SU-DHL-6 (cell line): ENCODE measurements at regions not wholly inside any gene's neighbourhood (a gene's known extent, or its start where the extent isn't known, plus 50 kb on each side); places are given as distances from the start of the nearest gene placed in this dataset.

Experiments used
- H2AFZ ChIP-seq: fragments of 200-600 bp; sonication (generic); 2 replicates; pipeline ENCODE4 v1.6.1; 2014; ENCODE audit warnings: low read depth, mild to moderate bottlenecking, moderate library complexity, mixed read lengths, antibody characterized with exemption, low read length; ENCODE audit not compliant: severe bottlenecking
- H3F3A ChIP-seq: fragments of 200-600 bp; shearing (Covaris generic); 2 replicates; pipeline ENCODE4 v1.6.0; 2016; ENCODE audit warnings: antibody characterized with exemption, mild to moderate bottlenecking; ENCODE audit not compliant: insufficient read depth
- H3K27ac ChIP-seq: fragments of 200-600 bp; sonication (generic); 2 replicates; pipeline ENCODE4 v1.5.1; 2016; ENCODE audit warnings: low read depth, mild to moderate bottlenecking, low read length, moderate library complexity, mixed read lengths
- H3K27me3 ChIP-seq: fragments of 200-600 bp; sonication (generic), shearing (Covaris generic); 2 replicates; pipeline ENCODE4 v1.6.0; 2014; ENCODE audit warnings: mild to moderate bottlenecking, low read length
- H3K36me3 ChIP-seq: fragments of 200-600 bp; sonication (generic); 2 replicates; pipeline ENCODE4 v1.6.1; 2014; ENCODE audit warnings: mild to moderate bottlenecking, low read length, mixed read lengths
- H3K4me2 ChIP-seq: fragments of 300-600, 200-600 bp; shearing (Covaris generic), sonication (generic); 2 replicates; pipeline ENCODE4 v1.6.0; 2014; ENCODE audit warnings: low read length, low read depth, mild to moderate bottlenecking; ENCODE audit not compliant: poor library complexity, severe bottlenecking
- H3K4me3 ChIP-seq: fragments of 200-600 bp; sonication (generic); 2 replicates; pipeline ENCODE4 v1.5.1; 2014; ENCODE audit warnings: antibody characterized with exemption, low read length, mild to moderate bottlenecking, mixed read lengths; ENCODE audit not compliant: insufficient read depth, poor library complexity, severe bottlenecking
- H3K79me2 ChIP-seq: fragments of 200-600 bp; sonication (generic); 2 replicates; pipeline ENCODE4 v1.6.1; 2014; ENCODE audit warnings: mild to moderate bottlenecking, low read length, moderate library complexity; ENCODE audit not compliant: insufficient read depth
- H3K9ac ChIP-seq: fragments of 200-600 bp; sonication (generic); 2 replicates; pipeline ENCODE4 v1.7.0; 2014; ENCODE audit warnings: mild to moderate bottlenecking, low read length
- H3K9me2 ChIP-seq: fragments of 200-600 bp; sonication (generic); replicated peaks from 2 replicates; pipeline ENCODE4 v1.6.1; 2014; ENCODE audit warnings: low read length; ENCODE audit not compliant: insufficient read depth
- H3K9me3 ChIP-seq: fragments of 200-600 bp; sonication (generic); 2 replicates; pipeline ENCODE4 v1.6.1; 2014; ENCODE audit warnings: low read length, mixed read lengths; ENCODE audit not compliant: insufficient read depth
- H4K20me1 ChIP-seq: fragments of 200-600 bp; sonication (generic); 2 replicates; pipeline ENCODE4 v1.6.1; 2014; ENCODE audit warnings: low read depth, mild to moderate bottlenecking, antibody characterized with exemption, low read length, moderate library complexity, mixed read lengths
- EZH2phosphoT487 ChIP-seq: fragments of 200-600 bp; sonication (generic), shearing (Covaris generic); conservative IDR thresholded peaks from 2 replicates; pipeline ENCODE4 v1.6.1; 2018; ENCODE audit warnings: mild to moderate bottlenecking, antibody characterized with exemption, low read length, moderate library complexity, mixed read lengths
- TF ChIP-seq, protein P1 (sequence below): fragments of 200-600 bp; sonication (generic); IDR thresholded peaks from one replicate; pipeline ENCODE4 v1.5.1; 2017; ENCODE audit warnings: antibody characterized with exemption, mild to moderate bottlenecking, low read length, moderate library complexity; ENCODE audit not compliant: insufficient read depth, poor library complexity, severe bottlenecking

DNA sequence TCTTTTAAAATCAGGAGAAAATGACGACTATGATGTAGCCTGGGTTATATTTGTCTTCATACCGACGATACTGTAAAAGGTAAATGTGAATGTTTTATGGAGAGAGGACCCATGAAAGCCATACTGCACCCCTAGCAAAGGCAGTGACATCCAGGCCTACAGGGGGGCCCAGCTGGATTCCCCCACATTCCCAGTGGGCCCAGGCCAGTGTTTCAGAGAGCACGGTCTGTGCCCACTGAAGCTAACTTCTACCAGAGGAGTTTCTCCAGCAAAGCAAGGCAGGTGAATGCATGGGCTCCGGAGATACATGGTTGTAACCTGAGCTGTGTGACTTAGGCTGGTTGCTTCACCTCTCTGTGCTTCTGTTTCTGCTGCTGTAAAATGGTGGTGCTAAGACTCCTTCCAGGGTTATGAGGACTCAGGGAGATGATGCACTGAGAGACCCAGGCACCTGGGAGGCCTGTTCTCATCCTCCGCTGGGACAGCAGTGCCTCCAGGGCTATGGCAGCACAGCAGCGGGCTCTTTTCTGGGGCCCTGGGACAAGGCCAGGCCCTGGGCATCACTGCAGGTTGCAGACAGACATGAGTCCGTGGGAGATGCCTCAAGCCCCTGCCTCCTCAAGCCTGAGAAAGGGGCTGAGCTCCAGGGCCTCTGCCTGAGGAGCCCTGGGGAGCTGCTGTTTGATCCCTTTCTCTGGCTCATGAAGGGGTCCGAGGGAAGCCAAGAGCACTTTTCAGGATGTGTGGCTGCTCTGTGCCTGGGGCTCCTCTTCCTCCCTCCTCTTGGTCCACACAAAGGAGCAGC is 73.7 kb downstream of the SERPINA3 start:
- Histone ChIP-seq H3K9me3 (no peaks in the 10 kb centered on the region), H3K4me2 (no peak overlapping the region), H4K20me1 (no peaks in the 10 kb centered on the region), H3K27ac (no peak overlapping the region), H3K36me3 (no peaks in the 10 kb centered on the region), H3F3A (no peaks in the 10 kb centered on the region), H3K79me2 (no peaks in the 10 kb centered on the region), H3K27me3 (no peaks in the 10 kb centered on the region), H3K9me2 (no peaks in the 10 kb centered on the region), H3K9ac (no peak overlapping the region), H2AFZ (no peak overlapping the region), H3K4me3 (no peak overlapping the region)
- no peak for TF ChIP-seq EZH2phosphoT487
- TF ChIP-seq, protein P1, sequence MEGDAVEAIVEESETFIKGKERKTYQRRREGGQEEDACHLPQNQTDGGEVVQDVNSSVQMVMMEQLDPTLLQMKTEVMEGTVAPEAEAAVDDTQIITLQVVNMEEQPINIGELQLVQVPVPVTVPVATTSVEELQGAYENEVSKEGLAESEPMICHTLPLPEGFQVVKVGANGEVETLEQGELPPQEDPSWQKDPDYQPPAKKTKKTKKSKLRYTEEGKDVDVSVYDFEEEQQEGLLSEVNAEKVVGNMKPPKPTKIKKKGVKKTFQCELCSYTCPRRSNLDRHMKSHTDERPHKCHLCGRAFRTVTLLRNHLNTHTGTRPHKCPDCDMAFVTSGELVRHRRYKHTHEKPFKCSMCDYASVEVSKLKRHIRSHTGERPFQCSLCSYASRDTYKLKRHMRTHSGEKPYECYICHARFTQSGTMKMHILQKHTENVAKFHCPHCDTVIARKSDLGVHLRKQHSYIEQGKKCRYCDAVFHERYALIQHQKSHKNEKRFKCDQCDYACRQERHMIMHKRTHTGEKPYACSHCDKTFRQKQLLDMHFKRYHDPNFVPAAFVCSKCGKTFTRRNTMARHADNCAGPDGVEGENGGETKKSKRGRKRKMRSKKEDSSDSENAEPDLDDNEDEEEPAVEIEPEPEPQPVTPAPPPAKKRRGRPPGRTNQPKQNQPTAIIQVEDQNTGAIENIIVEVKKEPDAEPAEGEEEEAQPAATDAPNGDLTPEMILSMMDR, result no peak

DNA sequence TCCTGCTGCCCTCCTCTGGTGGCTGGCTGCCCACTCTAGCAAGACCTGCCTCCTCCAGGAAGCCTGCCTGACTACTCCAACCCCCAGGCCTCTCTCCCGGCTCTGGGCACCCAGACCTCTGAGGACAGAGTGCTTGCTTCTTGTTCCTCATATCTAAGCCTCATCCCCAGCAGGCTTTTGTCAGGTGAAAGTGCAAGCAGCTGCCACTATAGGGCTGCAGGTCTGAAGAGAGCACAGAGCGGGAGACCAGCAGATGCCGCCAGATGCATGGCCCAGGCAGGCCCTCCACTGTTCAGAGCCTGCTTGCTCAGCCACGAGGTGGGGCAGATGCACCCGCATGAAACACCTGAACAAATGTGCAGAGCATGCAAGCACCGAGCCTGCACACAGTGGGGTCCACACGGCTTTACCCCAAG is 73.0 kb downstream of the SERPINA3 start:
- H3F3A ChIP-seq, result no peaks in the 10 kb centered on the region
- H3K9me3 ChIP-seq, result no peaks in the 10 kb centered on the region

DNA sequence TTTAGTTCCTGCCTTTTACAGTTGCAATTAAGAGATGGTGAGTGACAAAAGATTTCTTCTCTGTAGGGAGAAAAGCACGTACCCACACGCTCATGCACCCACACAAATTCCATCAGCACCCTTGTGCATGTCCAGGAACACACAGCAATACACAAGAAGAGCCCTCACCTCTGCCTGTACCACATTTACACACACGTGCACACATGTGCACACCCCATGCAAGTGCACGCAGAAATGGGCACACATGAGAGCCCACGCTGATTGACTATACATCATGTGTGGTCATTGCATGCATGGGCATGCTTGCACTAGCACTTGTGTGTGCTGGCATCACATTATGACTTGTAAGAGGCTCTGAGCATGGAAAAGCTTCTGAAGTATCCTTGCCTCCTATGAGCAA is 70.5 kb downstream of the SERPINA3 start:
- no peaks in the 10 kb centered on the region for H3K27me3 ChIP-seq
- no peak overlapping the region for H3K4me2 ChIP-seq
- H3K9ac ChIP-seq, result no peak overlapping the region
- H3K9me2 ChIP-seq, result no peaks in the 10 kb centered on the region
- no peak overlapping the region for H3K4me3 ChIP-seq
- H2AFZ ChIP-seq, result no peak overlapping the region
- no peaks in the 10 kb centered on the region for H3F3A ChIP-seq
- no peaks in the 10 kb centered on the region for H3K36me3 ChIP-seq
- no peaks in the 10 kb centered on the region for H3K79me2 ChIP-seq
- H3K9me3 ChIP-seq, result no peaks in the 10 kb centered on the region
- no peaks in the 10 kb centered on the region for H4K20me1 ChIP-seq
- no peak overlapping the region for H3K27ac ChIP-seq
- TF ChIP-seq, protein P1, result no peak
- no peak for TF ChIP-seq EZH2phosphoT487

More for the DNA sequence above, 73.0 kb downstream of the SERPINA3 start:
- H3K79me2 ChIP-seq, result no peaks in the 10 kb centered on the region
- H3K27ac ChIP-seq, result no peak overlapping the region
- H3K4me3 ChIP-seq, result no peak overlapping the region
- H3K27me3 ChIP-seq, result no peaks in the 10 kb centered on the region
- H3K36me3 ChIP-seq, result no peaks in the 10 kb centered on the region
- no peak for TF ChIP-seq EZH2phosphoT487
- TF ChIP-seq, protein P1, result no peak
- H3K9me2 ChIP-seq, result no peaks in the 10 kb centered on the region
- H2AFZ ChIP-seq, result no peak overlapping the region
- no peak overlapping the region for H3K4me2 ChIP-seq
- H3K9ac ChIP-seq, result no peak overlapping the region
- no peaks in the 10 kb centered on the region for H4K20me1 ChIP-seq
